NCI-H2107 treated with DMSO at 0.1 percent for 48 hours (cell line): ENCODE measurements at regions not wholly inside any gene's neighbourhood (a gene's known extent, or its start where the extent isn't known, plus 50 kb on each side); places are given as distances from the start of the nearest gene placed in this dataset.
"Not testable (repeated sequence)": the region's sequence is repeated elsewhere in the genome, so short reads cannot be mapped to it uniquely, and the experiment has no call there.

Experiments
- DNase-seq: peaks from one replicate; lab custom pipeline; 2025; ENCODE audit not compliant: unreplicated experiment; lab: John Stamatoyannopoulos, UW

DNA sequence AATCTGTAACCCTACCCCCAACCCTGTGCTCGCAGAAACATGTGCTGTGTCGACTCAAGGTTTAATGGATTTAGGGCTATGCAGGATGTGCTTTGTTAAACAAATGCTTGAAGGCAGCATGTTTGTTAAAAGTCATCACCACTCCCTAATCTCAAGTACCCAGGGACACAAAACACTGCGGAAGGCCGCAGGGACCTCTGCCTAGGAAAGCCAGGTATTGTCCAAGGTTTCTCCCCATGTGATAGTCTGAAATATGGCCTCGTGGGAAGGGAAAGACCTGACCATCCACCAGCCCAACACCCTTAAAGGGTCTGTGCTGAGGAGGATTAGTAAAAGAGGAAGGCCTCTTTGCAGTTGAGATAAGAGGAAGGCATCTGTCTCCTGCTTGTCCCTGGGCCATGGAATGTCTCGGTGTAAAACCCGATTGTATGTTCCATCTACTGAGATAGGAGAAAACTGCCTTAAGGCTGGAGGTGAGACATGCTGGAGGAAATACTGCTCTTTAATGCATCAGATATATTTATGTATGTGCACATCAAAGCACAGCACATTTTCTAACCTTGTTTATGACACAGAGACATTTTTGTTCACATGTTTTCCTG lies 94.4 kb downstream of the LSM3 start:
- not testable (repeated sequence) for DNase-seq

DNA sequence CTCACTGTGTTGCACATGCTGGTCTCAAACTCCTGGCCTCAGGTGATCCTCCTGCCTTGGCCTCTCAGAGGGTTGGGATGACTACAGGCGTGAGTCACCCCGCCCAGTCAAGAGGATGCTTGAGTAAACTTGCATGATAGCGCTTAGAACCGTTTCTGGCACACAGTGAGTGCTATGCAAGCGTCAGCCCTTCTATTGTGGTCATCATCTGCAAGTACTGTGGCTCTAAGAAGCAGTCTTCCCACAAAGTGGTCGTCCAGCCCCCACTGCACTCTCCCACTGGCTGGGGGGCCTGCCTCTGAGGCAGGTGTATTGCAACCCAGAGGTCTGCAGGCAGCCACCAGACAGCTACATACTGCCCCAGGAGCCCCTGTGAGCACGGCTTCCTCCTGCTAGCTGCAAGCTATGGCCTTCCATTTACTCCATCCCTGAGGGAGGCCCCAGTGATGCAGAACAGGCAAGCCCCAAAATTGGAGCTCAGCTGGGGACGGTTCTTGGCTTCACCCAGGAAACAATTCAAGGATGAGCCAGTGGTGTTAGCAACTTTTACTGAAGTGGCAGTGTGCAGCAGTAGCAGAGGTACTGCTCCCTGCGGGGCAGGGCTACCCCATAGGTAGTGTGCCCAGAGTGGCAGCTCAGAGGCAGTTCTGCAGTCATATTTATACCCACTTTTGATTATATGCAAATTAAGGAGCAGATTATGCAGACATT lies 95.4 kb downstream of the LSM3 start:
- no peak for DNase-seq

- no peak for DNase-seq
Measured at GRCh38 chr3:14274612-14274936, 96.0 kb downstream of the LSM3 start.

- DNase-seq: no peak
Measured at GRCh38 chr3:14274999-14275961, 96.7 kb downstream of the LSM3 start.

DNA sequence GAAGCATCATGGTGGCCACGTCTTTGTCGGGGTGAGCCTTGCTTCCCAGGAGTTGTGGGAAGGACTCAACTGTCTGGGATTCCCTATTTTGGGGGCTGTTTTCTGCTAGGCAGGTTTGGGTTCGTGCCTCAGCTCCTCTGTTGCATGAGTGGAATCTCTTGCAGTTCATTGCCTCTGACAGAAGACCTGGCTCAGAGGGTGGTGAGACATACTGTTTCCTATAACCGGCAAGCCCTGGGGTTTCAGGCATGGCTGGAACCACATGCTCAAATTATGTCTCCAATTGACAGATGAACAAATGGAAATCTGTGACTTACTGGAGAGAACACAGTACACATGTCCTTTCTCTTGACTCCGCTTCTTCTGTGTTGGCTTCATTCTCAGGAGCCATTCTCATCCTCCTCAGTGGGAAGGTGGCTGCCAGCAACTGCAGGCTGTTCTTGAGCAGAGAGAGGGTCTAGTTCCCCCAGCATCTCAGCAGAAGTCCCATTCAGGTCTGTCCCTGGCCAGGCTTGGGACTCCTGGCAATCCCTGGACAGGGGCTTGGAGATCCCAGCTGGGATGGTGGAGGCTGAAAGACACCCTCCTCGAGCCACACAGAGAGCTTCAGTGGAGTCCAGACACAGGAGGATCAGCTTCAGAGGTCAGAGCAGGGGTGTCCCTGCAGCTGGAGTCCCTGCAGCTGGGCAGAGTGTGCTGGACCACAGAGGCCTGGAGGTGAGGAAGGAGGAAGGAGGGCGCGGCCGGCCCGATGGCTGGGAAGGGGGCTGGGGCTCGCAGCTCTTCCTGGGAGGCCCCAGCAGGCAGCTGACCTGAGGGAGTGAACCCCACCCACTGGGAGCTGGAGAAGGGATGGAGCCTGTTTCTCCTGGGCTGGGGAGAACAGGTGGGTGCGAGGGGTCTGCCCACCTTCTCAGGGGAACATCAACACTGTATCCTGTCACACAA lies 97.6 kb downstream of the LSM3 start:
- DNase-seq: no peak

GRCh38 chr3:14277557-14277956 lies 98.9 kb downstream of the LSM3 start:
- DNase-seq: no peak

- DNase-seq: no peak
Measured at GRCh38 chr3:14278265-14278798, 99.7 kb downstream of the LSM3 start.

DNA sequence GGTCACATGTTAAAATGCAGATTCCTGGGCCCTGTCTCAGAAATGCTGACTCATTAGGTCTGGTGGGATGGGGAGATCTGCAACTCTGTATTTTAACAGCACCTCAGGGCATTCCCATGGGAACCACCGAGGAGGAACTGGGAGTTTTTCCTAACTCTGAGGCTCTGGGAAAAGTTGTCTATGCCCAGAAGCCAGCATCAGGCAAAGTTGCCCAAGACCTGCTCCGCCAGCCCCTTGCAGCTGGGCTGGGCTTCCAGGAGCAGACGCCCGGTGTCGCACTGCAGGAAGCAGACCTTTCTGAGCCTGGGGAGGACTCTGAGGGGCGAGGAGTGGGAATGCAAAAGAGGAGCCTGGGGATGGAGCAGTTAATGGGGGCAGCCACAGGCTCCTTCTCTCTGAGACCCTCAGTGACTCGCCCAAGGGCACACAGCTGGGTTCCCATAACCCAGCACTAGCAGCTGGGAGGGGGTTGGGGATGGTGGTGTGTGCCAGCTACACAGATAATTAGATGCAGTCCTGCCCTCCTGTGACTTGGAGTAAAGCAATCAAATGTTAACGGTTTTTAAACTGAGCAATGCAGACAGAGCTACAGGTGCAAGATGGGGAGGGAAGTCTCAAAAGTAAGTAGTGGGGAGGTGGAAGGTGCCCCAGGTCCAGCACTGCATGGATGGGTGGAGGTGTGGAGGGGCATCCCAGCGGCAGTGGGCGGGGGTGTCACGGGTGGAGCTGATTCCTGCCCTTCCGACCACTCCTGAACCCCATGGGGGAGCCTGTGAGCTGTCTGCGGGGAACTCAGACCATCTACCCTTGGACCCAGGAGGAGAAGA lies 100.4 kb downstream of the LSM3 start:
- no peak for DNase-seq

DNA sequence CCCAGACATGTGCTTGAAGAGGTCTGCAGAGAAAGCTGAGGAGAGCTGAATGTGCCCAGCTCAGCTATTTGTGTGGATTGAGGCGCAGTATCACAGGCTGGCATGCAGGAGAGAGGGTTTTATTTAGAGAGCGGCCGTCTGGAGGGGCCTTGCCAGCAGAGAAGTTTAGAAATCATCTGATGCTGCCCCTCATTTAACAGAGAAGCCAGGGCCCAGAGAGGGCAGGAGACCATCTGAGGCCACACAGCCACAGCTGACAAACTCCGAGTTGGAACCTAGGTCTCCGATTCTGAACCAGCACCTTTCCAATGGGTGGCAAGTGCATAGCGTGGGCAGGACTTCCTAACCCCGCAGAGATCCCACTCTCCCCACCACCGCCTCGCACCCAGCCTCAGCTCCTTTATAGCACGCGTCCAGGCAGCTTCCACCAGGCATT lies 101.0 kb downstream of the LSM3 start:
- DNase-seq: no peak

- no peak for DNase-seq
Measured at GRCh38 chr3:14280326-14280725, 101.7 kb downstream of the LSM3 start.

DNA sequence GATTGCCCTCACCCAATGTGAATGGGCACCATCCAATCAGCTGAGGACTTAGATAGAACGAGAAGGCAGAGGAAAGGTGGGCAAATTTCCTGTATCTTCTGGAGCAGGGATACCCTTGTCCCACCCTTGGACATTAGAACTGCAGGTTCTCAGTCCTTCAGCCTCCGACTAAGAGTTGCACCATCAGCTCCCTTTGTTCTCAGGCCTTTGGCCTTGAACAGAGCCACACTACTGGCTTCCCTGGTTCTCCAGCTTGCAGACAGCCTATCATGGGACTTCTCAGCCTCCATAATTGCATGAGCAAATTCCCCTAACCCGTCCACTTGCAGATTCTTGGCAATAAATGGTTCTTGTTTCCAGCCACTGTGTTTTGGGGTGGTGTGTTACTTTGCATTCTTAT lies 102.4 kb downstream of the LSM3 start:
- DNase-seq: no peak

- DNase-seq: no peak
Measured at GRCh38 chr3:14282001-14282705, 103.5 kb downstream of the LSM3 start.

DNA sequence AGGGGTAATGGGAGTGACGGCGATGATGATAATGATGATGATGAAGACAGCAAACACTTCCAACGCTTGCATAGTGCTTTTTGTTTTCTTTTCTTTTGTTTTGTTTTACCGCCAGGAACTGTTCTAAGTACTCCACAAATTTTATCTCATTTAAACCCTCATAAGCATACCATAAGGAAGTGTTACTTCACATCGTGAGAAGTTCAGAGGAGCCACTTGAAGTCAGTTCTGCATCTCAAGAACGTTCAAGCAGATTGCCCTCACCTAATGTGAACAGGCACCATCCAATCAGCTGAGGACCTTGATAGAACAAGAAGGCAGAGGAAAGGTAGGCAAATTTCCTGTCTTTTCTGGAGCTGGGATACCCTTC lies 104.1 kb downstream of the LSM3 start:
- no peak for DNase-seq

GRCh38 chr3:14283092-14283812 lies 104.6 kb downstream of the LSM3 start:
- no peak for DNase-seq

- no peak for DNase-seq
Measured at GRCh38 chr3:14283813-14284438, 105.3 kb downstream of the LSM3 start.

DNA sequence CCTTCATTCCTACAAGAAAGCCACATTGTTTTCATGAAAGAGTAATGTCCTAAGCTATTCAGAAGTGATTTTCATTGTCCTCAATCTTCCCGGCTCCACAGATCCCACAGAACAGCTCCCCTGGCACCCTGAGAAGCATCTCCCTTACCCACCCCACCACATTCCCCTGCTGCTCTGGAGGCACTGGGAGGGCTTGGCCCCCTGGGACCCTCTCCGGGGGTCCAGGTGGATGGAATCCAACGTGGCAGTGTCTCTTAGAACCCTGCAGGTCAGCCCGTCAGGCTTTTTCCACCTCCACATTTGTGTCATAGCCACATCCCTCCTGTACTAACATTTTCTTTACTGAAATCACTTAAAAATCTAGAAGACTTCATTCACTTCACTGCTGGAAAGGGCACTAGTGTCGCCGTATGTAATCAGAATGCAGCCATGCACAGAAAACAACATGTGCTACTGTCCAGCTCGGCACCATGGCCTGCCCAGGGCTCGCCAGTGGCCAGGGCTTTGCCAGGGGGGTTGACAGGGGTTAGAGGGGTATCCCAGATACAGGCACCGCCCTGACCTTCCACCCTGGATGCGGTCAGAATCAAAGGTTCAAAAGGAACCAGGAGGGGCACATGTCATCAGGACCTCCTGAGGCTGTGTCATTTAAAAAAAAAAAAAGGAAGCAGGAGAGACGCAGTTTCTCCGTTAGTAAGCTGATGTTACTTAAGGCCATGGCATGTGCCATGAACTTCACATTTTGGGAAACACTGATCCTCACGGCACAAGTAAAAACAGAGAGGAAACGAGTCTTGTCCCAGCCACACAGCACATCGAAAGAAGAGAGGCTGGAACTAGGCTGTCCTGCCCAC lies 106.3 kb downstream of the LSM3 start:
- DNase-seq: no peak

DNA sequence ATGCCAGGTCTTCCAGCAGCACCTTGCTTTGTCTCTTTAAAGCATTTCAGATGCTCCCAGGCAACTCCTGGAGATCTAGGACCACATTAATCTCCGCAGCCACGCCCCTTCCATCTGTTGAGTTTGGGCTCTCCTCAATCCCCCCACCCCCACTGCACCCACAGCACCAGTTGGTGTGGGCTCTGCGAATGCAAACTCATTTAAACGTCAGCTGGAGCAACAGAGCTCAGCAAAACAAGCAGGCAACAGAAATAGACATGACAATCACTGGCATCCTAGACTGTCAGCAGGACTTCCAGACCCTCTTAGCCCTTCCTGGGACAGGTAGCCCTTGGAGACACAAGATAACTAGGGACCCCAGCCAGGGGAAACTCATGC lies 106.9 kb downstream of the LSM3 start:
- DNase-seq: no peak
